ENCODE measurements at regions not wholly inside any gene's neighbourhood (a gene's known extent, or its start where the extent isn't known, plus 50 kb on each side); places are given as distances from the start of the nearest gene placed in this dataset.

DNA sequence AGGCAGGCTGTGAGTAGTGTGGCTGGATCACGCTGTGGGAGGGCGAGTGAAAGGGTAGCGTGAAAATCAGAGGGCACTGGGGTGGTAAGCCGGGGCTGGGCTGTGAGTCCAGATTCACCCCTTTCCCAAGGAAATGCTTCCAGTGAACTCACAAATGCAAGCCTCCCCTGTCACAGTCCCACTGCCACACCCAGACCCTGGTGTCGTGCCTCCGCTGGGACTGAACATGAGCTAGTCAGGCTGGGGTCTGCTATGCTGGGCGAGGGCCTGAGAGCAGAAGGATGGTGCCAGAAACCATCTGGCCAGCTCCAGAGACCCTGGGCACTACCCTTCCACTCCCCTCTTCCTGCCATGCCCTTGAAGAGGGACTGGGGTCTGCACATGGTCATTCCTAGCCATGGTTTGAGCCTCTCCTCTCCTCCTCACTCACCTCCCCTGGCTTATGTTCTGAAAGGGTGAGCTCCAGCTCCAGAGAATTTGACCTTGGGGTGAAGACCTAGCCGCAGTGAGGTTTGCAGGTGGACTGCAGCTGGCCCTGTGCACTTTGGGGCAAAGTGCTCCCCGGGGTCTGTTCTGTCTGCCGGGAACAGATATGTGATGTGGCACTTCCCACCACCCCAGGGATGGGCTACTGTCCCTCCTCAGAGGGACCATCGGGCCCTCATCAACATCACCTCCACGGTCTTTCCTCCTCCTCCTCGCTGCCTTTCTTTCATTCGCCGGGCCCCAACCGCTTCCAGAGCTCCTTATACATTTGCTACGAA is 365.6 kb downstream of the RPS6KC1 start:
- TF ChIP-seq, protein P1, sequence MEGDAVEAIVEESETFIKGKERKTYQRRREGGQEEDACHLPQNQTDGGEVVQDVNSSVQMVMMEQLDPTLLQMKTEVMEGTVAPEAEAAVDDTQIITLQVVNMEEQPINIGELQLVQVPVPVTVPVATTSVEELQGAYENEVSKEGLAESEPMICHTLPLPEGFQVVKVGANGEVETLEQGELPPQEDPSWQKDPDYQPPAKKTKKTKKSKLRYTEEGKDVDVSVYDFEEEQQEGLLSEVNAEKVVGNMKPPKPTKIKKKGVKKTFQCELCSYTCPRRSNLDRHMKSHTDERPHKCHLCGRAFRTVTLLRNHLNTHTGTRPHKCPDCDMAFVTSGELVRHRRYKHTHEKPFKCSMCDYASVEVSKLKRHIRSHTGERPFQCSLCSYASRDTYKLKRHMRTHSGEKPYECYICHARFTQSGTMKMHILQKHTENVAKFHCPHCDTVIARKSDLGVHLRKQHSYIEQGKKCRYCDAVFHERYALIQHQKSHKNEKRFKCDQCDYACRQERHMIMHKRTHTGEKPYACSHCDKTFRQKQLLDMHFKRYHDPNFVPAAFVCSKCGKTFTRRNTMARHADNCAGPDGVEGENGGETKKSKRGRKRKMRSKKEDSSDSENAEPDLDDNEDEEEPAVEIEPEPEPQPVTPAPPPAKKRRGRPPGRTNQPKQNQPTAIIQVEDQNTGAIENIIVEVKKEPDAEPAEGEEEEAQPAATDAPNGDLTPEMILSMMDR (IDR thresholded peaks at IDR 0.05): no peak
- TF ChIP-seq, protein P2, sequence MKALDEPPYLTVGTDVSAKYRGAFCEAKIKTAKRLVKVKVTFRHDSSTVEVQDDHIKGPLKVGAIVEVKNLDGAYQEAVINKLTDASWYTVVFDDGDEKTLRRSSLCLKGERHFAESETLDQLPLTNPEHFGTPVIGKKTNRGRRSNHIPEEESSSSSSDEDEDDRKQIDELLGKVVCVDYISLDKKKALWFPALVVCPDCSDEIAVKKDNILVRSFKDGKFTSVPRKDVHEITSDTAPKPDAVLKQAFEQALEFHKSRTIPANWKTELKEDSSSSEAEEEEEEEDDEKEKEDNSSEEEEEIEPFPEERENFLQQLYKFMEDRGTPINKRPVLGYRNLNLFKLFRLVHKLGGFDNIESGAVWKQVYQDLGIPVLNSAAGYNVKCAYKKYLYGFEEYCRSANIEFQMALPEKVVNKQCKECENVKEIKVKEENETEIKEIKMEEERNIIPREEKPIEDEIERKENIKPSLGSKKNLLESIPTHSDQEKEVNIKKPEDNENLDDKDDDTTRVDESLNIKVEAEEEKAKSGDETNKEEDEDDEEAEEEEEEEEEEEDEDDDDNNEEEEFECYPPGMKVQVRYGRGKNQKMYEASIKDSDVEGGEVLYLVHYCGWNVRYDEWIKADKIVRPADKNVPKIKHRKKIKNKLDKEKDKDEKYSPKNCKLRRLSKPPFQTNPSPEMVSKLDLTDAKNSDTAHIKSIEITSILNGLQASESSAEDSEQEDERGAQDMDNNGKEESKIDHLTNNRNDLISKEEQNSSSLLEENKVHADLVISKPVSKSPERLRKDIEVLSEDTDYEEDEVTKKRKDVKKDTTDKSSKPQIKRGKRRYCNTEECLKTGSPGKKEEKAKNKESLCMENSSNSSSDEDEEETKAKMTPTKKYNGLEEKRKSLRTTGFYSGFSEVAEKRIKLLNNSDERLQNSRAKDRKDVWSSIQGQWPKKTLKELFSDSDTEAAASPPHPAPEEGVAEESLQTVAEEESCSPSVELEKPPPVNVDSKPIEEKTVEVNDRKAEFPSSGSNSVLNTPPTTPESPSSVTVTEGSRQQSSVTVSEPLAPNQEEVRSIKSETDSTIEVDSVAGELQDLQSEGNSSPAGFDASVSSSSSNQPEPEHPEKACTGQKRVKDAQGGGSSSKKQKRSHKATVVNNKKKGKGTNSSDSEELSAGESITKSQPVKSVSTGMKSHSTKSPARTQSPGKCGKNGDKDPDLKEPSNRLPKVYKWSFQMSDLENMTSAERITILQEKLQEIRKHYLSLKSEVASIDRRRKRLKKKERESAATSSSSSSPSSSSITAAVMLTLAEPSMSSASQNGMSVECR (CRISPR knock-in tag; IDR thresholded peaks at IDR 0.05; ENCODE audit: borderline replicate concordance): no peak
- TF ChIP-seq, protein P3, sequence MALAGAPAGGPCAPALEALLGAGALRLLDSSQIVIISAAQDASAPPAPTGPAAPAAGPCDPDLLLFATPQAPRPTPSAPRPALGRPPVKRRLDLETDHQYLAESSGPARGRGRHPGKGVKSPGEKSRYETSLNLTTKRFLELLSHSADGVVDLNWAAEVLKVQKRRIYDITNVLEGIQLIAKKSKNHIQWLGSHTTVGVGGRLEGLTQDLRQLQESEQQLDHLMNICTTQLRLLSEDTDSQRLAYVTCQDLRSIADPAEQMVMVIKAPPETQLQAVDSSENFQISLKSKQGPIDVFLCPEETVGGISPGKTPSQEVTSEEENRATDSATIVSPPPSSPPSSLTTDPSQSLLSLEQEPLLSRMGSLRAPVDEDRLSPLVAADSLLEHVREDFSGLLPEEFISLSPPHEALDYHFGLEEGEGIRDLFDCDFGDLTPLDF (CRISPR knock-in tag; IDR thresholded peaks at IDR 0.05): no peak
- TF ChIP-seq, protein P4, sequence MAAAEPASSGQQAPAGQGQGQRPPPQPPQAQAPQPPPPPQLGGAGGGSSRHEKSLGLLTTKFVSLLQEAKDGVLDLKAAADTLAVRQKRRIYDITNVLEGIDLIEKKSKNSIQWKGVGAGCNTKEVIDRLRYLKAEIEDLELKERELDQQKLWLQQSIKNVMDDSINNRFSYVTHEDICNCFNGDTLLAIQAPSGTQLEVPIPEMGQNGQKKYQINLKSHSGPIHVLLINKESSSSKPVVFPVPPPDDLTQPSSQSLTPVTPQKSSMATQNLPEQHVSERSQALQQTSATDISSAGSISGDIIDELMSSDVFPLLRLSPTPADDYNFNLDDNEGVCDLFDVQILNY (CRISPR knock-in tag; IDR thresholded peaks at IDR 0.05): no peak
- TF ChIP-seq NR2C2 (CRISPR knock-in tag; IDR thresholded peaks at IDR 0.05): no peak
- TF ChIP-seq NFE2L1 (CRISPR knock-in tag; IDR thresholded peaks at IDR 0.05): no peak
- no peak for TF ChIP-seq ESRRA (CRISPR knock-in tag; IDR thresholded peaks at IDR 0.05; ENCODE audit: borderline replicate concordance)
- no peak for TF ChIP-seq ETV6 (CRISPR knock-in tag; IDR thresholded peaks at IDR 0.05)
- TF ChIP-seq NR1H2 (CRISPR knock-in tag; IDR thresholded peaks at IDR 0.05): no peak
- TF ChIP-seq SP1 (CRISPR knock-in tag; conservative IDR thresholded peaks at IDR 0.05): no peak
